LHCN-M2 (cell line): ENCODE measurements at regions not wholly inside any gene's neighbourhood (a gene's known extent, or its start where the extent isn't known, plus 50 kb on each side); places are given as distances from the start of the nearest gene placed in this dataset.
"Not testable (repeated sequence)": the region's sequence is repeated elsewhere in the genome, so short reads cannot be mapped to it uniquely, and the experiment has no call there.

Experiments
- DNase-seq: peaks from one replicate; pipeline ENCODE4 v3.0.0-alpha.2; 2012; ENCODE audit warnings: low read depth

DNA sequence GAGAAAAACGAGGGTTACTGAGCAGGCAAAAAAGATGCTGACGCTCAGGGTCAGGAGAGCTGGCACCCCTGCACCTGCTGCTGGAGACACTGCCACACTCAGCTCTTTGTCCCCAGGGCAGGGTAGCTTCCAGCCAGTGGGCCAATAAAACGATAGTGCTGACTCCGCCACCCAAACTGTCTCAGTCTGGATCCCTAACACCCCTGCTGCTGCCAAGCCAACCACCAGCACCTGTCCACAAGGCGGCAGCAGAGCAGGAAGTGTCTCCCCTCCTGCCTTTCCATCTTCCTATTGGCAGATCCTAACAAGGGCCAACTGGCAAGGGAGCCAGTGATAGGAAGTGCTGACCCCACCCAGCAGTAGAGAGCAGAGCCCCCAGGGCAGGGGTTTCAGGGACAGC, 531.5 kb upstream of the SALL3 start:
- DNase-seq, result no peak

DNA sequence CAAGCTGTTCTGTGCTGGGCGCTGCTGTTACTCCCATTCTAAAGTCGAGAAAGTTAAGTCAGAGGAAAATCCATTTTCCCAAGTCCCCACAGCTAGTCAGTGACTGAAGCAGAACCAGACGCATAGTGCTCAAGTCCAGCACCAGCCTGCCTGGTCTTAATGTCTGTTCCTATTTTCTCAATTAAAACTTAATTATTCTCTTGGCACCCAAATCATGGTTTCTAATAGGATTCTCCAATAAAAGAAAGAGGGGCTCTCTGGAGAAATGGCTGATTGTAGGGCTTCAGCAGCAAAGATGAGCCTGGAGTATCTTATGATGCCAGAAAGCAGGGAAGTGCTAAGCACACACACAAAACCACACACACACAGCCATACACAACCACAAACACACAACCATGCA, 531.0 kb upstream of the SALL3 start:
- no peak for DNase-seq

DNA sequence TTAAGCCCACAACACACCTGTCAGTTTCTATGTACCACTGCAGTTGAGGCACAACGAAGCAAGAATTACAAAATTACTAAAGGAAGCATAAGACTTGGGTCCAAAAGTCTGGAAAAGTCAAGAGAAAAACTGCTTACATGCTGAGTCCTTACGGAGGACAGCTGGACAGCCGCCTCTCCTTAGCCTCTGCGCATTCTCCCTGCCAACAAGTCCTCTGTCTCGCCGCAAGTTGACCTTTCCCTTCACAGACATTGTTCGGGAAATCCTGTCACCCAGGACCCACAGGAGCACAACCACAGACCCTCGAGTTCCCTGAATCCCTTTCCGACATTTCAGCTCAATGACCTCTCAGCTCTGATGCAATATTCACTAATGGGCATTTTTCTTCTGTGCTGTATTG, 525.4 kb upstream of the SALL3 start:
- no peak for DNase-seq

DNA sequence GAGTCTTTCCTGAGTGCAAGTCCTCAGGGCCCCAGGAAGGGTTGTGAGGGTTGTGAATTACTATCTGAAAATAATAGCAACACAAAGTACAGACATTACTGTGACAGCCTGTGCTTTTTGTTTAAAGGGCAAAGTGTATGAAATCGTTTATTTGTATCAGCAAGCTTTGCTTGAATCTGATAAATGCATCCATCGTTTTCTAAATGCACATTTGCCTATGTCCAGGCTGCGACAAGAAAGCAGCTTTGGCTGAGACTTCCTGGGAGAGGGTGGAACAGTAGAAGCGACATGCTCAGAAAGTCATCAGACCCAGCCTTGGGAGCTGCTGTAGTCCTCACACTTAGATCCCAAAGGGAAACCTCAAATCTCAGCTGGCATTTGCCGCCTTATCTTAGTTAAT, 524.2 kb upstream of the SALL3 start:
- DNase-seq, result no peak

DNA sequence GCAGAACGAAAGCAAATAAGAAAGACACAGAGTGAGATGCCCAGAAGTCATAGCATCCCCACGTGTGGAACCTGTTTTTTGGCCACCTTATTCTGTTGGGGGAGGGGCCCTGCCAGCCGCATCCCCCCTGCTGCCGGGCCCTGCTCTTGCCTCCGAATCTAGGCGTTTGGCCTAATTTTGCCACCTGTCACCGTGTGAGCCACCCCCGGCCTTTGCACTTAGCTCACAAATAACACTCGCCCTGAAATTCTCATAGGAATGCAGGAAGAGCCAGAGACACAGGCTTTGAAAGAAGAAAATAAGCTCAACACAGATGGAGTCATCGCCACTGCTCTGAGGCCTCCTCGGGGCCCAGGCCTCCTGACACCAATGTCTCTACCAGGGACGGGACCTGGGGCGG, 522.6 kb upstream of the SALL3 start:
- no peak for DNase-seq

DNA sequence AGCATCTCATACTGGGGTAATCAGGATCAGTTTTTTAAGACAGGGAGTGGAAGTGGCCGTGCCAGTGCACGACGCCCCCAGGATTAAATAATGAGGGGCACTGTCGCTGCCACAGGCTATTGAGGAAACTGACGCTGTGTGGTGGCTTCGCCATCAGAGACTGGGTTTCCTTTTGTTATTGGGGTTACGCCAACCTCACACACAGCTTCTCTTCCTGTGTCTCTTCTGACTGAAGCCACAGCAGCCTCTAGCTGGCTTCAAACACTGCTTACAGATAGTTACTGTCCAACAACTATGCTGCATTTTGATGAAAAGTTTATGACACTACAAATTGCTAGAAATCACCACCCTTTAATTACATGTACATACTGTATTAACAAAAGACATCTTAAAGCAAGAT, 521.9 kb upstream of the SALL3 start:
- DNase-seq, result no peak

DNA sequence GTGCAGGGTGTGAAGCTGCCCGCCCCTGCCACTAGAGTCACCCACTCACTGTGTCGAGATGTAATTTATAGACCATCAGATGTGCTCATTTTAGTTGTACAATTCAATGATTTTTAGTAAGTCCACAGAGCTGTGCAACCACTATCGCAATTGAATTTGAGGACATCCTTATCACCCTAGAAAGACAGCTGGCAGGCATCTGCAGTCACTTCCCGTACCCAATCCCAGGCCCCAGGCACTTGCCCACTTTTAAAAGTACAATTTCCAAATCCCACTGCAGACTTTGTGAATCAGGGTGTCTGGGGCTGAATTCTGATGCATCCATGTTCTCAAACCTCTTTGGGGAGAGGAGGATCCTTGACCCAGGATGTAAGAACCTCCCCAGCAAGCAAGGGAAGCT, 521.3 kb upstream of the SALL3 start:
- DNase-seq, result no peak

DNA sequence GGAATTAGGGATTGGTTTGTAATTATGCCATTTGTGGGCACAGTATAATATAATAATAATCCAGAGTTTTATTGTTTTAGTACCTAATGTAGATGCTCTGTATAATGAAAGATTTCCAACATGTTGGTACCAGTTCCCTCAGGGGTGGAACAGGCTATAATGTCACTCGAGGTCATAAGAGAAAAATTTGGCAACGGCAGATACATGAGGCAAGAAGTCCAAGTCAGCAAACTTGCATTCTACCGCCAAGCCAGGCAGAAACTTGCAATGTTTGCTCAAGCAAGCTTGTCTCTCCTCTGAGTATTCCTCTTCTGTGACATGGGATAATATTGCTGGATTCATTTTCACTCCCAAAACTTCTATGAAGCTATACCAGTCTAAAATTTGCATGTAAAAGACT, 520.0 kb upstream of the SALL3 start:
- DNase-seq, result no peak

DNA sequence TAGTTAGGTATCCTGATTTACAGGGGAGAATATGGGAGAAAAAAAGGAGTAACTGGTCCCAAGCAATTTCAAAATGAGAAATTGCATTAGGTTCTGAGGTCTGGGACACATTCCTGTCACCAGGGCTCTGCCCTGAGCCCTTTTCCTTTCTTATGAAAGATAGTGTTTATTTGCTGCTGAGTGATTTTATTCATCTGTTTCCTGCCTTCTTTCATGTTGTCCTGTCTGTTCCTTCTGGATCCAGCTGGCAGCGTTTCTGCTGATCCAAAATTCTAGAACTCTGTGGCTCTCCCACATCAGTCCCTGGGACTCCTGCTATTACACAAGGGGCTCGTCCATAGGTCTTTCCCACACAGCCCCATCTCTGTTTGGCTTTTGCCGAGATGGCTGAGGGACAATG, 519.1 kb upstream of the SALL3 start:
- DNase-seq, result no peak

DNA sequence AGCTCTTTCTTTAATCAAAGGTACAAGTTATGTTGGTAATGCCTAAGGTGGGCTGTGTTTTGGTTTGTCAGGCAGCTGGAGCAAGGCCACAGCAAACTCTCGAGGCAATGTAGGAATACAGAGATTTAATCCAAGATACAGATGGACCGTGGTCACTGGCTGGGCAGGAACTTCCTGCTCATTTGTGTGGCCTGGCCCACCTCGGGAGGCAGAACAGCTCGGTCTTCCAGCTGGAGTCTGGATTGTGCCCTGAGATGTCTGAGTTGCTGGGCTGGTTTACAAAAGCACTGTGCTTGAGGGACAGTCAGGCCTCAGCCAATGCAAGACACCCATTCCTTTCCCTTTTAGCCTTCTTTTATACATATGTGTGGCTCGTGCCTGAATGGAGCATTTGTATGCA, 506.1 kb upstream of the SALL3 start:
- no peak for DNase-seq

DNA sequence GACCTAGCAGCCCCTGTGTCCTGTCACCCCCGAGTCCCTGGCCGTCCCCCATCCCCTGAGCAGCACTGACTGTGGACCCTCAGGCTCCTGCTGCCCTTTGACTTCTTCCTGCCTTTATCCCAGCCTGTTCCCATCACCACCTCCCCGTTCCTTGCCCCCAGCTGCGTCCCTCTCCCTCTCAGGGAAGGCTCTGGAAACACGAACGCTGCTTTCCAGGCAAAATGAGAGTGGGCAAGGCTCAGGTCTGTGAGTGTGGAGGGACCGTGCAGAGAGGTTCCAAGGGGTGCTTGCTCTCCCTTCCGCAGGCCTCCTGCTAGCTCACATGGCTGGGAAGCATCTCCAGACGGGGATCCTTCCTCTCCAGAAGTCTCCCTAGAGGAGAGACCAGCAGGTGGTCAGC, 501.8 kb upstream of the SALL3 start:
- no peak for DNase-seq

DNA sequence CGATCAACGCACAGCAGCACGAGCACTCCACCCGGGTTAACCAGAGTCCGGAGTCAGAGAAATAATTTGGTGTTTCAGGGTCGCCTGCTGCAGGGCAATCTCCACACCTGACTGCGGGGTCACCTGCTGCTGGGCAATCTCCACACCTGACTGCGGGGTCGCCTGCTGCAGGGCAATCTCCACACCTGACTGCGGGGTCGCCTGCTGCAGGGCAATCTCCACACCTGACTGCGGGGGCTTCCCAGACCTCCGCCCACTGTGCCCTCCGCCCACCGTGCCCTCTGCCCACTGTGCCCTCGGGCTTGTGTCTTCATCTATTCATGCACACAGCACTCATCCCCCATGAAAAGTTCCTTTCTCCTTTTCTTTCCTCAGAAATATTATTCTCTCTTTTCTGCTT, 500.2 kb upstream of the SALL3 start:
- no peak for DNase-seq

DNA sequence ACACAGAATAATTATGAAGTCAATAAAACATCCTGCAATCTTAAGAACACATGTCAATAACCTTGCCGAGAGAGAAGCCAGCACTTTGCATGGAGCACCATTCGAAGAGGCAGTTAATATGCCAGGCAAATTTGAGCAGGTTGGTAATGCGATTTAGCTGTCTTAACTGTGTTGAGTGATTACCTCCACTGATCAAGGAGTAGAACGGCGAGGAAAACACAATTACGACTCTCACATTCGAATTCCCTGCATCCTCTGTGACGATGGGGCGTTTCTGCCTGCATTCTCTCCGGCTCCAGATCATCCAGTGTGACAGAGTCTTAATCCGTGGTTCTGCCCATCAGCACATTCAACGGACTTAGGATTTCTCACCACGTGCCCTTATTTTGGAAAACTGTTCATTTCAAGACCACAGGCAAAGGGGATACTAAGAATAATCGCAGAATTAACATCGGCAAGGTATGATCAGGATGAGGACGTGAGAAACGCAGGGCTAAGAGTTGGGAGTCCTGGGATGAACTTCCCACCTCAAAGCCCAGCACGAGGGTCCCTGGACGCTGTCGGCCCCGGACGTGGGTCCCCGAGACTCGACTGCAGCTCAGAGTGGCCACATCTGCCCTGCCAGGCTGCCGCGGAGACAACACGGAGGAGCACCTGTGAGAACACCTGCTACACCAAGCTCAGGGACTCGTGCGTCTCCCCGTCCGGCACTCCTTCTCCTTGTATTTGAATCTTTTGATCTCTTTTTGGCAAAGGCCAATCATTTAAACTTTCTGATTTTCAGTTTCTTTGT, 499.2 kb upstream of the SALL3 start:
- DNase-seq, result no peak

DNA sequence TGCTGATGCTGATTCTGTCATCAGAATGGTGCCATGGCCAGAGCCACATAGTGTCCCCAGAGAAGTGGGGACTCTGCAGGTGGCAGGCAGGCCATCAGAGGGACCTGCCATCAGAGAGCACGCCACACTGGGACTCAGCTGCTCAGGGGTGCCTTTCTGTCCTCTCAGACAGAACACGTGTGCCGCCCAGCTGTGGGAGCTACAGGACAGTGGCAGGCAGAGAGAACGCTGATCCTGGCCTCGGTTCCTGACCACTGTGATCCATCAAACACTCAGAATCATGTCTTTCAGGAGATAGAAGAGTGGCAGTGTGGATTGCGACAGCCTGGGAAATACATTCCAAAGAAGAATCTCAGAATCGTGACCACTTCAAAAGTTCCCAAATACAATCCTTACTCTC, 497.2 kb upstream of the SALL3 start:
- no peak for DNase-seq

DNA sequence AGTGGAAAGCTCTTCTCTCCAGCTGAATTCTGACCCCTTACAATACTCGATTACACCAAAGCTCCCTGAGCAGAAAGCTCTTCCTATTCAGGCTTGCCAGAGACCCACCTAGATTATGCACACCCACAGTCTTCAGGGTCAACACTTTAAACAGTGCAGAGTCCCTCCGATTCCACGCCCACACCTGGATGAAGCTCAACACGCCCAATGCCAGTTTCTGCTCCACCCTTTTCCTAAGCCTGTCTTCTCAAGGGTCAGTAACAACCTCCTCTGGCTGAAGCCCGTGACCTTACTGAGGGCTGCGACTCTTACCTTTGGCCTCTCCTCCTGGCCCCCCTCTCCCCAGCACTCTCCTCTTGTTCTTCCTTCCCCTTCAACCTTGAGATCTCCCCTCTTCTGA, 492.0 kb upstream of the SALL3 start:
- no peak for DNase-seq

DNA sequence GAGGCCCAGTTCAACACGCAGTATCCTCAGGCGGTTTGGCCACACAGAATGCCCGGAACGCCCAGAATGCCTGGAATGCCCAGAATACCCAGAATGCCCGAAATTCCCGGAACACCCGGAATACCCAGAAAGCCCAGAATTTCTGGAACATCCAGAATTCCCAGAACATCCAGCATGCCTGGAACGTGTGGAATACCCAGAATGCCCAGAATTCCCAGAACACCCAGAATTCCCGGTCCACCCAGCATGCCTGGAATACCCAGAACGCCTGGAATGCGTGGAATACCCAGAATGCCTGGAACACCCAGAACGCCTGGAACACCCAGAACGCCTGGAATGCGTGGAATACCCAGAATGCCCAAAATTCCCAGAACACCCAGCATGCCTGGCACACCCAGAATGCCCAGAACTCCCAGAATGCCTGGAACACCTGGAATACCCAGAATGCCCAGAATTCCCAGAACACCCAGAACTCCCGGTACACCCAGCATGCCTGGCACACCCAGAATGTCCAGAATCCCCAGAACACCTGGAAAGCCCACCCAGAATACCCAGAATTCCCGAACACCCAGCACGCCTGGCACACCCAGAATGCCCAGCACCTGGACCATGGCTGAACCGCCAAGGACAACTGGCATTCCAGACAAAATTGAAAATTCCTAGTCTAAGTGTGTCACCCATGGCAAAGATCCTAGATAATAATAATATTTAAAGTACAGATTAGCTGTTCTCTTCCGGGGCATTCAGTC, 487.4 kb upstream of the SALL3 start:
- DNase-seq, result no peak

DNA sequence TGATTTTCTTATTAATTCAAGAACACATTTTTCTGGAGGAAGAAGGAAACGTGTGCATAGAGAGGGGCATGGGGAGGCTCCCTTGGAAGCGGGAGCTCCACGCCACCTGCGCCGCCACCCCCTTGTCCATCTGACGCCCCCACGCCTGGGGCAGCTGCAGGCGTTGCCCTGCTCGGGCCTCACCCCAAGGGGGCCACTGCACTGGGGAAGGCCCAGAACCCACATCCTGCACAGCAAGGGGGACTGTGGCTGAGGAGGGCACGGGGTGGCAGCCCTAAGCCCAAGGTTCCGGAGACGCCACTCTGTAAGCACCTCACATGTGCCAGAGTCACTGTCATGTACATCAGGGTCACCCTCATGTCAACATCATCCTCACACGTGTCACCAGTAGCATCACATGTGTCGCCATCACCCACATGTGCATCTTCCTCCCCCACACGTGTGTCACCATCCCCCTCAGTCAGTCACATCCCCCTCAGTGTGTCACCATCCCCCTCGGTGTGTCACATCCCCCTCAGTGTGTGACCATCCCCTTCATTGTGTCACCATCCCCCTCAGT, 486.7 kb upstream of the SALL3 start:
- DNase-seq, result no peak

DNA sequence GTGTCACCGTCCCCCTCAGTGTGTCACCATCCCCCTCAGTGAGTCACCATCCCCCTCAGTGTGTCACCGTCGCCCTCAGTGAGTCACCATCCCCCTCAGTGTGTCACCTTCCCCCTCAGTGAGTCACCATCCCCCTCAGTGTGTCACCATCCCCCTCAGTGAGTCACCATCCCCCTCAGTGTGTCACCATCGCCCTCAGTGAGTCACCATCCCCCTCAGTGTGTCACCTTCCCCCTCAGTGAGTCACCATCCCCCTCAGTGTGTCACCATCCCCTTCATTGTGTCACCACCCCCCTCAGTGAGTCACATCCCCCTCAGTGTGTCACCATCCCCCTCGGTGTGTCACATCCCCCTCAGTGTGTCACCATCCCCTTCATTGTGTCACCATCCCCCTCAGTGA, 486.1 kb upstream of the SALL3 start:
- DNase-seq, result not testable (repeated sequence)

DNA sequence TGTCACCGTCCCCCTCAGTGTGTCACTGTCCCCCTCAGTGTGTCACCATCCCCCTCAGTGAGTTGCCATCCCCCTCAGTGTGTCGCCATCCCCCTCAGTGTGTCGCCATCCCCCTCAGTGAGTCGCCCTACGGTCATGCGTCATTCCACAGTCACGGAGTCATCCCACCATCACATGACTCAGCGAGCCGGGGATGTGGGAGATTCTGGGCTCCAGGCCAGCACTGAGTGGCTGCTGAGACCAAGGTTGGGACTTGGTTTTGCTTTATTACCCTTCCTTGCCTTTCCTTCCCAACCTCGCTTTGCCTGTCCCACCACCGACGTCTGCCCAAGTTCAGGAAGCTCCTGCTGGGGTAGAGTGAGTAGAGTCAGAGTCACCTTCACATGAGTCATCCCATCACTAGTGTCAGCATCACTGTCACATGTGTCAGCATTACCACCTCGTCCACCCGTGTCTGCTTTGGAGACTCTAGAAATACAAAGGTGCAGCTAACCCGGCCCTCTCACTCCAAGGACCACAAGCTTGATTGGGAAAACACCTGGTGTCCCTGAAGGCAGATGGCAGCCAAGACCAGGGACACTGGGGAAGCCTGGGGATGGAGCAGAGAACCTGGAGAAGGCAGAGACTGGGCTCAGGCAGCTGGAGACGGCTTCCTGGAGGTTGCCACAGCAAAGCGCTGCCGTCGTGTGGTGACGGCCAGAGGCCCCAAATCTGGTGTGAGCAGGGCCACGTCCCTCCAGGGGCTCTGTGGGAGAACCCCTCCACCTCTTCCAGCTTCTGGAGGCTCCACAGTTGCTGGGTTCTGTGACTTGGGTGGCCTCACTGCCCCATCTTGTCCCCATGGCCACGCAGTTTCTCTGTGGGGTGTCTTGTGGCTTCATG, 485.2 kb upstream of the SALL3 start:
- peak; percentile 0 for DNase-seq

DNA sequence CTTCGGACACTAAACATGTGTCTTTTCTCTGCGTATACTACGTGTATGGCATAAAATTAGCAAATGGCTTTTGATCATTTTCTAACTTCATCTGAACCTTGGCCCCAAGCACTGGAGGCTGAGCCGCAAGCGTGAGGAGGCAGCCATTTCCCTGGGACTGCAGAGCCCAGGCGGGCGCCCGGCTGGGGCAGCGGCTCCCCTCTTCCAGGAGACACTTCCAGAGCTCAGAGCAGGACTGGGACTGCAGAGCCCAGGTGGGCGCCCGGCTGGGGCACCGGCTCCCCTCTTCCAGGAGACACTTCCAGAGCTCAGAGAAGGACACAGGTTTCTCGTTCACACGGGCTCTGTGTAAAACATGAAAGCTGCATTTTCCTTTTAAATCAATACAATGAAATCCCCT, 484.1 kb upstream of the SALL3 start:
- DNase-seq, result no peak

DNA sequence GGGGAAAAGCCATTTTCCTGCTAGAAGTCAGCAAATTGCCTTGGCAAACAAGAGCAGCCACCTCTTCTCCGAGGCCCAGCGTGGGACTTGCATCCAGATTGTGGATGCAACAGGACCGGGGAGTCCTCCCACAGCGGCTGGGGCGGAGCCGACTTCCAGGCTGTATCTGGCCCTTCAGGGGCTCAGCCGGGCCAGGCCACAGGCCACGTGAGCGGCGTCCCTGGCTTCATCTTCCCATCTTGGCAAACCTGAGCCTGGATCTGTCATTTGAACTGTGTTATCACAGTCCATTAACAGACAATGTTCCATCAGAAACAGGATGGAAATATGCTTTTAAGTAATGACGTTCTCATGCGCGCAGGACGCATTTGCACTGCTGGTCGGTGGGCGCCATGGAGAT, 483.5 kb upstream of the SALL3 start:
- DNase-seq, result no peak

DNA sequence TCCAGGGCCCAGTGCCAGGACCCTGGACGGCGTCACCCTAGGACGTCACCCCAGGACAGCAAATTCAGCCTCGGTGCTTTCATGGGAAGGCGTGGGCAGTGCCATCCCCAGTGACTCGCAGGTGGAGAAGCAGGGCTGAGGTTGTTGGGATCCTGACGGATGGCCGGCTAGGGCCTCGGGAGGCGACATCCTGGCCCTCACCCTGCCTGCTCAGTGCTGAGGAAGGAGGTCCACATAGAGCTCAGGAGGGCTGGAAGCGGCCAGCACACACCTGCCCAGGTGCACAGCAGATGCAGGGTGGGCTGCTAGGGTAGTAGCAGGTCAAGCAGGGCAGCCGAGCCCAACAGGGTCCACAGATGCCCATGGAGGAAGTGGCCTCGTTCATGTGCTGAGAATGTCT, 482.0 kb upstream of the SALL3 start:
- no peak for DNase-seq
